K562 (cell line): ENCODE measurements at regions not wholly inside any gene's neighbourhood (a gene's known extent, or its start where the extent isn't known, plus 50 kb on each side); places are given as distances from the start of the nearest gene placed in this dataset.
A peak's percentile ranks its signal among the peaks of the same experiment; 100 is the strongest.

ENCODE experiments used
- ATAC-seq: fragments of 200-7000 bp; cut with Tn5 transposase; 3 replicates; pipeline ENCODE4 v1.9.1; 2020; ENCODE audit warnings: moderate library complexity
- BruUV-seq: library from RNA; stranded (reverse); fragments of 400-500 nt; replicated peaks from 2 replicates; lab custom pipeline; 2021; lab: Mats Ljungman, UMichigan
- CTCF ChIA-PET: fragments of 300-600 bp; formaldehyde crosslinking; extraction: SDS; loops from one replicate; lab custom pipeline; 2021; ENCODE audit warnings: low intra/inter-chr PET ratio; lab: Yijun Ruan, JAX
- POLR2A ChIA-PET: fragments of 300-600, 350-650 bp; sonication (Branson Sonifier 250); formaldehyde crosslinking; extraction: SDS; loops from one replicate; lab custom pipeline; 2021; ENCODE audit warnings: antibody characterized with exemption, inconsistent platforms; lab: Yijun Ruan, JAX
- DNase-seq, 4 experiments: peaks; one replicate each; pipeline versions ENCODE4 v3.0.0 to v3.0.0-alpha.2; 2011 to 2018; ENCODE audit warnings: low spot score in 3 of 4, mixed read lengths in 3 of 4; ENCODE audit errors: extremely low read depth in 1 of 4
- FAIRE-seq: peaks from 2 replicates; lab custom pipeline; 2011; peaks lifted over from hg19 to GRCh38; lab: Jason Lieb, UNC
- H2AFZ ChIP-seq: 2 replicates; pipeline ENCODE4 v1.6.0; 2011; ENCODE audit warnings: low read depth, low read length, control low read depth, inconsistent platforms
- H3K27ac ChIP-seq: fragments of 200-600 bp; 3 replicates; pipeline ENCODE4 v1.8.0; 2011; ENCODE audit warnings: low read depth, mild to moderate bottlenecking, control low read depth, inconsistent platforms, low read length, moderate library complexity, mixed read lengths; ENCODE audit errors: extremely low read depth
- H3K27me3 ChIP-seq, 2 experiments: fragments of 300-600 bp in 1 of 2; 2 replicates in 1 of 2; 3 replicates in 1 of 2; pipeline versions ENCODE4 v1.6.0 to v1.8.0; 2011; ENCODE audit warnings: inconsistent platforms in 2 of 2, low read length in 2 of 2, mild to moderate bottlenecking in 1 of 2, mixed read lengths in 1 of 2, moderate library complexity in 1 of 2; ENCODE audit not compliant: control insufficient read depth in 2 of 2, insufficient read depth in 2 of 2
- H3K36me3 ChIP-seq: fragments of 300-600 bp; 3 replicates; pipeline ENCODE4 v1.8.0; 2011; ENCODE audit warnings: mild to moderate bottlenecking, low read length, inconsistent platforms; ENCODE audit not compliant: control insufficient read depth, insufficient read depth
- H3K4me1 ChIP-seq, 2 experiments: fragments of 200-600 bp in 1 of 2; replicated peaks in 1 of 2; 2 replicates in 1 of 2; 3 replicates in 1 of 2; pipeline versions ENCODE4 v1.5.1 to v1.8.0; 2011; ENCODE audit warnings: inconsistent platforms in 2 of 2, low read length in 2 of 2, mild to moderate bottlenecking in 1 of 2, mixed read lengths in 1 of 2, moderate library complexity in 1 of 2; ENCODE audit not compliant: control insufficient read depth in 2 of 2, insufficient read depth in 2 of 2
- H3K4me2 ChIP-seq: 2 replicates; pipeline ENCODE4 v1.6.1; 2011; ENCODE audit warnings: low read length, control low read depth, inconsistent platforms, mixed read lengths; ENCODE audit not compliant: insufficient read depth
- H3K4me3 ChIP-seq: fragments of 200-600 bp; sonication (generic), shearing (Covaris generic); 2 replicates; pipeline ENCODE4 v1.5.1; 2016; ENCODE audit warnings: control low read depth, inconsistent platforms
- H3K79me2 ChIP-seq: fragments of 200-600 bp; 3 replicates; pipeline ENCODE4 v1.8.0; 2011; ENCODE audit warnings: low read length, inconsistent platforms; ENCODE audit not compliant: control insufficient read depth, insufficient read depth
- H3K9ac ChIP-seq, 2 experiments: 2 replicates each; pipeline versions ENCODE4 v1.6.0 to v1.6.1; 2011; ENCODE audit warnings: low read depth in 2 of 2, low read length in 2 of 2, control low read depth in 1 of 2, inconsistent platforms in 1 of 2, mild to moderate bottlenecking in 1 of 2, mixed read lengths in 1 of 2; ENCODE audit not compliant: insufficient read depth in 1 of 2
- H3K9me1 ChIP-seq: one replicate; pipeline ENCODE4 v1.6.0; 2011; ENCODE audit warnings: inconsistent platforms, mild to moderate bottlenecking, low read length, moderate library complexity; ENCODE audit not compliant: control insufficient read depth, insufficient read depth
- H3K9me3 ChIP-seq: replicated peaks from 2 replicates; pipeline ENCODE4 v1.5.1; 2011; ENCODE audit warnings: low read depth, low read length, inconsistent platforms; ENCODE audit not compliant: control insufficient read depth, insufficient read depth
- H4K20me1 ChIP-seq: replicated peaks from 2 replicates; pipeline ENCODE4 v1.6.1; 2011; ENCODE audit warnings: low read length, inconsistent platforms, mixed read lengths; ENCODE audit not compliant: control insufficient read depth, insufficient read depth
- BRCA1 ChIP-seq, 2 experiments: fragments of 450-650 bp in 1 of 2; sonication (generic) in 1 of 2; formaldehyde crosslinking in 1 of 2; IDR thresholded peaks; 2 replicates each; pipeline versions ENCODE4 v1.5.0 to v1.6.1; 2017 to 2020; ENCODE audit warnings: mild to moderate bottlenecking in 1 of 2, missing genetic modification reagents in 1 of 2
- CEBPZ ChIP-seq: fragments of 150-350 bp; IDR thresholded peaks from 2 replicates; pipeline ENCODE4 v1.6.1; 2014; ENCODE audit warnings: low read depth, mild to moderate bottlenecking, low read length, borderline replicate concordance
- DMBX1 ChIP-seq: fragments of 250-450 bp; sonication (Bioruptor Pico); IDR thresholded peaks from 2 replicates; pipeline ENCODE4 v1.8.0; 2022; ENCODE audit warnings: inconsistent platforms, mild to moderate bottlenecking, moderate library complexity, borderline replicate concordance
- EZH2 ChIP-seq: IDR thresholded peaks from 2 replicates; pipeline ENCODE4 v1.6.1; 2012; ENCODE audit warnings: low read depth, mild to moderate bottlenecking, inconsistent platforms, low read length, borderline replicate concordance
- MECOM ChIP-seq: fragments of 250-450 bp; sonication (Bioruptor Pico); IDR thresholded peaks from 2 replicates; pipeline ENCODE4 v1.8.0; 2022; ENCODE audit warnings: inconsistent platforms
- NR4A1 ChIP-seq, 2 experiments: fragments of 250-450 bp in 1 of 2; fragments of 450-650 bp in 1 of 2; sonication (Bioruptor Pico) in 1 of 2; IDR thresholded peaks; 2 replicates each; pipeline versions ENCODE4 v1.4.0 to v1.6.1; 2016 to 2020; ENCODE audit warnings: mild to moderate bottlenecking in 2 of 2, missing compliant biosample characterization in 1 of 2, missing genetic modification characterization in 1 of 2, moderate library complexity in 1 of 2
- TARDBP ChIP-seq: fragments of 450-650 bp; IDR thresholded peaks from 2 replicates; pipeline ENCODE4 v1.6.1; 2016
- ZBTB1 ChIP-seq: sonication (generic); formaldehyde crosslinking; IDR thresholded peaks from 2 replicates; pipeline ENCODE4 v1.8.1; 2023; ENCODE audit warnings: missing genetic modification reagents, low read depth, mild to moderate bottlenecking, borderline replicate concordance
- ZC3H4 ChIP-seq: sonication (generic); formaldehyde crosslinking; IDR thresholded peaks from 2 replicates; pipeline ENCODE4 v1.9.0; 2021; ENCODE audit warnings: missing genetic modification reagents, borderline replicate concordance
- ZNF146 ChIP-seq: IDR thresholded peaks from one replicate; pipeline ENCODE4 v1.6.1; 2018; ENCODE audit warnings: missing compliant biosample characterization; ENCODE audit not compliant: unreplicated experiment
- ZNF699 ChIP-seq: fragments of 250-450 bp; sonication (Bioruptor Pico); IDR thresholded peaks from 2 replicates; pipeline ENCODE4 v1.8.0; 2021; ENCODE audit warnings: mild to moderate bottlenecking, moderate library complexity; ENCODE audit not compliant: insufficient replicate concordance
- WGBS: fragments of 100-300 bp; shearing (Covaris generic); methylation state at CpG from one replicate; pipeline ENCODE4 v1.1.6; 2016; ENCODE audit warnings: low coverage, mixed read lengths; ENCODE audit not compliant: insufficient coverage; ENCODE audit errors: missing lambda C conversion rate; 5-methylcytosine and 5-hydroxymethylcytosine counted together
- in situ Hi-C: fragments of 300-500 bp; cut with MboI; formaldehyde crosslinking; loops from 4 replicates; pipeline ENCODE4 v1.15.0; 2018; ENCODE audit warnings: inconsistent platforms, mixed read lengths
- intact Hi-C: fragments of 100-400 bp; cut with micrococcal nuclease; formaldehyde crosslinking; loops from 2 replicates; pipeline ENCODE4 v1.14.2; 2022

- H3K9me3 ChIP-seq = no peaks in the 10 kb centered on the region
- CTCF ChIA-PET = no interaction called here
- POLR2A ChIA-PET = no interaction called here
- ATAC-seq = no peak
- H3K36me3 ChIP-seq = no peaks in the 10 kb centered on the region
- intact Hi-C loops = no loop called here
- no peaks in the 10 kb centered on the region for H3K9me1 ChIP-seq
- H3K79me2 ChIP-seq = no peaks in the 10 kb centered on the region
- no TSS peak for BruUV-seq
- no peak for FAIRE-seq
- WGBS = 0% methylated on average over 5 of the region's 6 CpGs
- H3K4me2 ChIP-seq = no peak overlapping the region
- TF ChIP-seq ZBTB1 (CRISPR knock-in tag) = no peak
- H3K4me1 ChIP-seq = no peaks in the 10 kb centered on the region
- H2AFZ ChIP-seq = no peak overlapping the region
- peak in 2 of 4 experiments; percentile 6 to 8 for DNase-seq
- no peak overlapping the region for H3K4me3 ChIP-seq
- H3K27me3 ChIP-seq = peaks cover 0 to 3% of the 10 kb centered on the region in 2 experiments; a peak in 2 of 5 replicates
- in situ Hi-C loops = loop anchor here (25.0 kb wide), 2 partner anchors 428 to 678 kb away; partner anchors contain the start of gene FUT8
- no peaks in the 10 kb centered on the region for H4K20me1 ChIP-seq
- H3K27ac ChIP-seq = no peak overlapping the region
- no peak overlapping the region for H3K9ac ChIP-seq
Measured at GRCh38 chr14:65840118-65840751, 427.7 kb downstream of the FUT8 start.

- H3K4me3 ChIP-seq = no peak overlapping the region
- no TSS peak for BruUV-seq
- CTCF ChIA-PET = no interaction called here
- POLR2A ChIA-PET = no interaction called here
- H3K79me2 ChIP-seq = no peaks in the 10 kb centered on the region
- no peaks in the 10 kb centered on the region for H3K27me3 ChIP-seq
- H3K36me3 ChIP-seq = no peaks in the 10 kb centered on the region
- H3K4me2 ChIP-seq = no peak overlapping the region
- H4K20me1 ChIP-seq = no peaks in the 10 kb centered on the region
- DNase-seq (no peak), FAIRE-seq (no peak), ATAC-seq (no peak)
- no peak overlapping the region for H3K27ac ChIP-seq
- no peaks in the 10 kb centered on the region for H3K9me1 ChIP-seq
- intact Hi-C loops (no loop called here), in situ Hi-C loops (loop anchor here (25.0 kb wide), 2 partner anchors 428 to 678 kb away; partner anchors contain the start of gene FUT8)
- no peak overlapping the region for H2AFZ ChIP-seq
- no peaks in the 10 kb centered on the region for H3K9me3 ChIP-seq
- H3K4me1 ChIP-seq = no peaks in the 10 kb centered on the region
- H3K9ac ChIP-seq = no peak overlapping the region
- WGBS = no CpG with 5 or more reads among the region's 1 CpG
- TF ChIP-seq ZNF146 (CRISPR knock-in tag) (no peak), NR4A1 (CRISPR knock-in tag; IDR thresholded peaks at IDR 0.05) (no peak), NR4A1 (tag; IDR thresholded peaks at IDR 0.05) (no peak), ZNF699 (CRISPR knock-in tag) (no peak), ZC3H4 (CRISPR knock-in tag) (no peak), TARDBP (no peak), BRCA1 (IDR thresholded peaks at IDR 0.05) (no peak), BRCA1 (CRISPR knock-in tag; IDR thresholded peaks at IDR 0.05) (no peak), CEBPZ (no peak), MECOM (no peak), EZH2 (no peak), DMBX1 (CRISPR knock-in tag) (no peak)
Measured at GRCh38 chr14:65840786-65841185, 428.3 kb downstream of the FUT8 start.
